ENCODE measurements at regions not wholly inside any gene's neighbourhood (a gene's known extent, or its start where the extent isn't known, plus 50 kb on each side); places are given as distances from the start of the nearest gene placed in this dataset.

DNA sequence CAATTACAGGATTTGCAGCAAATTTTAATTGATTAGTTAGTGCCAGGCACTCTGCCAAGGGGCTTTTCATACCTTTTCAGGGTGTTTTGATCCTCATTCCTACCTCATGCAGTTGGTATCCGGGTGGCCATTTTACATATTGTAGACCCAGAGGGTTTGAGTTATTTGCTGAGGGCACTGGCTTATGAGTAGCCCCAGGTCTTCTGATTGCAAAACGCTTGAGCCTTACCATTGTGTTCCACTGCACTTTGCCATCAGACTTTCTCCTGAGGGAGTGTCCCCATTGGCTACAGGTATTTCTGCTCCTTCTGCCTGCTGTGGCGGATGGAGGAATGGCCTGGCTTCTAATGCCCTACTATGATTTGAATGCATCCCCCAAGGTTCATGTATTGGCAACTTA lies 257.8 kb upstream of the CRY1 start:
- DNase-seq = no peak

DNA sequence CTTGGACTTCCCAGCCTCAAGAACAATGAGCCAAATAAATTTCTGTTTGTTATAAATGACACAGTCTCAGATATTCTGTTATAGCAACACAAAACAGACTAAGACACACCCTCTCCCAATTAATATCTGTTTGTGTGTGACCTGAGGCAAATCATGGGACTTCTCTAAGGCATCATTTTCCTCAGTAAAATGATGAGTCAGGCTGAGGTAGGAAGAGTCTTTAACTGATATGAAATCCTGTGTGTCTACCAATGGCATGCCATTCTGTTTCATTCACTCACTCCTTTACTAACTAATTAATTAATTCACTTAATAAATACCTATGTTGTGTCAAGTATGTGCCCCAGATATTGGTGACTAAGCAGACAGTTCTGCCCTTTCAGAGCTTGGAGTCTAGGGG lies 258.4 kb upstream of the CRY1 start:
- DNase-seq = no peak

DNA sequence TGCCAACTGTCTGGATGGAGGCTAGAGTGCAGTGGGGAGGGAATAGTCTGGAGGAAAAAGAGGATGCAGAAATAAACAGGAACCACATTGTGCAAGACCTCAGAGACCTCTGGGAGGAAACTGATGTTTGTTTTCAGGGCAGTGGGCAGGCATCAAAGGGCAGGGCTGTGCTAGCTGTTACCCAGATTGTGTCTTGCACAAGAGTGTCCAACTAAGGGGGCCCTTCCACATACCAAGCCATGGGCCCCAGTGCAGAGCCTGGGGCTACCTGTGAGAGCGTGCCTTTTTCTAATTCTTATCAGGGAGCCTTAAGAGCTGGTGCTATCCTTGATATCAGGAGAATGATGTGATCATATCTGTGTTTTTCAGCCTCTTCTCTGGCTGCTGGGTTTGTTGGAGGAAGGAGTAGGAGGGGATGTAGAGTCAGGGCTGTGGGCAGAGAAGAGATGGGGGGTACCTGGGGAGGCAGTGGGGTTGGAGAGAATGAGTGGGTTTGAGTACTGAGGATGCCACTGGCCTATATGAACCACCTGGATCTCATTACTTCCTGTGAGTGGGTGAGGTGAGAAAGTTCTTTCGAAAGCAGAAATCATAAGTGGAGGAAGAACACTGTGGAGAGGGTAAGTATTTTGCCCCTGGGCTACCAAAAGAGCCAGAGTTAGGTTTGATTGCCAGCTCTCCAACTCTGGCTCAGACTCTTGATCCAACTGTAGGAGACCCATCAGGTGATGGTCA lies 259.2 kb upstream of the CRY1 start:
- DNase-seq = no peak

DNA sequence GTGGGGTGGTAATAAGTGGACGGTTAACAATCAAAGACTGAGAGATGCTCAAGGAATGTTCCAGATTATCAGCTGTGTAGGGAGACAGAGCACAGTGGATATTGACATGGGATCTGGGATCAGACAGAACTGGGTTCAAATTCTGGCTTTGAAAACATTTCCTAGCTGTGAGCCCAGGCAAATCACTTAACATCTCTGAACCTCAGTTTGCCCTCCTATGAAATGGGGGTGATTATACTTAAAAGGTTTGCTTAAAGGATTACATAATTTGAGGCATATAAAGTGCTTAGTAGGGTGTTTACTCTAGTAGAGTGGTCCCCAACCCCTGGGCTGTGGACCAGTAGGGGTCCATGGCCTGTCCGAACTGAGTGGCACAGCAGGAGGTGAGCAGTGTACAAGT lies 260.0 kb upstream of the CRY1 start:
- no peak for DNase-seq

DNA sequence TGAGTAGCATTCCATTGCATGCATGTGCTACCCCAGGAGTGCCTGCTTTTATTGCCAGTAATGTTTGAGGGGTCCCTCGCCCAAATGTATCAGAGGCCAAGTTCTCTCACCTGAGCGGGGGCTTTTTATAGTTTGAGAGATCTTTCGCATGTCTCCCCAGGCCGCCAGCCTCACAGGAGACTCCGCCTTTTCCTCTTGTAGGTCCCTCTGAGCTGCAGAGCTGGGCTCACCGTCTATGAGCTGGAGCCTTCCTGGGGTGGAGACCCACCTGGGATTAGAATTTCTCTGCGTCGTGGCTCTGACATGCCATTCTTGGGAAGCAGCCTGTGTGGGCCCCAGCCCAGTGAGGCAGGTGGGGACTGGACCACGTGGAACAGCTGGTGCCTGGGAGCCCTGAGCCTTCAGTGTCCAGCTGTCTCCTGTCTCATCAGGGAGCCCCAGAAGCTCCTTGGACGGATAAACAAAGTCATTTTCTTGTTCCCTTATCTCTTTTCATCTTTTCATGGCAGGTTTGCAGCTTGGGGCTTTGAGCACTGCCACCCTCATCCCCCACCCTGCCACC lies 261.7 kb upstream of the CRY1 start:
- DNase-seq = no peak

DNA sequence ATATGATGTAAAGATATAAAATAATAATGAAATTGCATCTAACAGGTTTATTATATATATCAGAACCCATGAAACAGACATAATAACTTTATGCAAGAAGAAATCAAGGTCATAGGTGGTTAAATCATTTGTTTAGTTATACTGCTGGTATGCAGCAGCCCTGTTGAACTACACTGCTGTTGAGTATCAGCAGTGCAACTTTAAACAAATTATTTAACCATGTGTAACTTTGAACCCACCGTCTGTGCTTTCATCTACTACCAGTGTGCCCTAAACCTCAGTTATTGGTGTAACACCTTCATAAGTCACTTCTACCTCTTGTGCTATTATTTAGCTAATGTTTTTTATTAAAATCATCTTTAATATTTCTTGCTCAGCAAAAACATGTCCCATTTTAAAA lies 262.3 kb upstream of the CRY1 start:
- DNase-seq = no peak

DNA sequence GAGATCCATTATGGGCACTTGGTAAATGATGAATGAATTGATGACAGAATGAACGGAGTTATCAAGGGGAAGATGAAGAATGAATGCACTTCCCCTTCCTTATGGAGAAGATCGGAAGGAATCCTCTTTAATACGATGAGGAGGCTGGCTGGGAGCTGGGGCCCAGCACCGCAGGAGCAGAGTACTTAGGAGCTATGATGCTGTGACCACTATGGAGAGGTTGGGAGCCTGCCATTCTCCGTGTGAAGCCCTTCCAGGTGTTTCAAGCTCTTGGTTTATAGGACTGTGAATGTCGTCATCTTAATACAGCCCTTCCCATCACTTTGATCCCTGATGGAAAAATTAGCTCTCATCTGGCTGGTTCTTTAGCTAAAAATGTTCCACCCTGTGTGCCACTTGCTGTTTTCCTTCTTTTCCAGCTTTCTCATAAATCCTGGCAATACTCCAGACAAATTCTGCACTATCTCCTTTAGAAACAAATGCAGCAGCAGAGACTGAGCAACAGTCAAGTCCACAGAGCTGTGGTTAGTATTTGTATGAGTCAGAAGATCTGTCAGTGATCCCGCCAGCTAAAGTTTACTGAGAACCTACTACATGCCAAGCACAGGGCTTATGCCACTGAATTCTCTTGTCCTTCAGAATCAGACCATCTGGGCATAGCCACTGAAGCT lies 263.1 kb upstream of the CRY1 start:
- no peak for DNase-seq

DNA sequence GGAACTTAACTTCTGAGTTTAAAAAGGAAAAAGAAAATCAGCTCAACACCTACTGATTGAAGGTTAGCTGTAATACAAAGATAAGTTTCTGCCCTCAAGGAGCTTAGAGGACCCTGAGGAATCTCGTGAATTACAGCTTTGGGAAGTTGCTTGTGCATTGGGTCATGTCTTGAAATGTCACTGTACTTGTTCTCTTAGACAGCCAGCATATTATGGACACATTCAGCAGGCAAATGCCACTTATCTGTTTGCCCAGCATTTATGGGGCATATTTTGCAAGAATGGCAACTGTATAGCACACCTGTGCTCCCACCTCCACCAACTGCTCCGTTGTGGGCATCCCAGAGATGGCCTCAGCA lies 263.6 kb upstream of the CRY1 start:
- DNase-seq = no peak

DNA sequence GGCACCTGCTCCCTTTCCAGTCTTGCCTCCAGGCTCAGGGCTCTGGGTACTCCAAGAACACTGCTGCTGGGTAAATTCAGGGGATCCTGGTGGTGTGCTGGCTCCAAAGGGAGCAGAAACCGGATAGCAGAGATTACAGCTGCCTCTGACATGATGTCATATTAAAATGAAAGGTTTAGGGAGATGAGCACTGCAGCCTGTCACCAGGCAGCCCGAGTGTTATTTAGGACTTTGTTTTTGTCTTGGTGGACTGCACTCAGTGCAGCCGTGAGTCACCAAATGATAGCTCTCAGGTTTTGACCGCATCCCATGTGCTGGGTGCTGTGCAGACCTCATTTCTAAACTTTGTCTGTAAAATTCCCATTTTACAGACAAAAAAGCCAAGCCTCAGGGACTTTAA lies 266.0 kb upstream of the CRY1 start:
- DNase-seq = no peak

DNA sequence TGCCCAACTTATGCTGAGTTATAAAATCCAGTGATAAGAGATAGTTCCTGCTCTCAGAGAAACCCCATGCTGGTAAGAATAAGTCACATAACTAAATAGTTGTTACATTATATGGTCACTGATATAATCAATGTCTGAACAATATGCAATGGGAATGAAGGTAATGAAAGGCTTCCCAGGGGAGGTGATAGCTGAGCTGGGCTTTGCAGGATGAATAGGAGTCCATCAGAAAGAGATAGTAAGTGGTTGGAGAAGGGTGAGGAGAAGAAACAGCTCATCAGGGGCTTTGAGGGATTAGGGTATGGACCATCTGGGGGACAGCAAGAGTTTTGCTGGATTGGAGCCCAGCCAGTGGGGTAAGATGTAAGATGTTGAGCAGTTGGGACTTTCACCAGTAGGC lies 266.7 kb upstream of the CRY1 start:
- DNase-seq = no peak

DNA sequence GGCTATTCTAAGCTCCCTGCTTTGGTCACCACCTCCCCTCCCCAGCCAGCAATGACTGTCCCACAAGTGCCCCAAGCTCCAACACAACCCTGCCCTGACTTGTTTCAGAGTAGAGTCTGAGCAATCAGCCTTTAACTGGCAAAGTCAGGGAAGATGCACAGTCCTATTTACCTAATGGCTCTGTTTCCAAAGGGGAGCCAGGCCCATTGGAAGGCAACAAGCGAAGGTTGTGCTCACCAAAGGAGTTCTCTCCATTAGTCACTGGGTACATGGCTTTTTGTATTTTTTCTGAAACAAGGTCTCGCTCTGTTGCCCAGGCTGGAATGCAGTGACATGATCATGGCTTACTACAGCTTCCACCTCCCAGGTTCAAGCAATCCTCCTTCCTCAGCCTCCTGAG lies 267.1 kb upstream of the CRY1 start:
- no peak for DNase-seq

DNA sequence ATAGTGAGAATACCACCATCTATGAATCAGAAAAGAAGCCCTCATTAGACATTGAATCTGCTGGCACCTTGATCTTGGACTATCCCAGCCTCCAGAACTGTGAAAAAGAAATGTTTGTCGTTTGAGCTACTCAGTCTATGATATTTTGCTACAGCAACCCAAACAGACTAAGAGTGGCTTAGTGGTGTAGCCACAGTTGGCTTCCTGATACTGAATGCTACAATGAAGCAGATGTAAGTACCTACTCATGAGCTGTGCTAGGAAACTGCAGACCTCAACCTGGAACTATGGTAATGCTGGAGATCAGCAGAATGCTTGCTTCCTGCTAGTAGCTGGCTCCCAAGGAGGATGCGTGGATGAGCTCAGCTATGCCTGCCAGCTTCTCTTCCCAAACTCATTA lies 268.6 kb upstream of the CRY1 start:
- DNase-seq = no peak

DNA sequence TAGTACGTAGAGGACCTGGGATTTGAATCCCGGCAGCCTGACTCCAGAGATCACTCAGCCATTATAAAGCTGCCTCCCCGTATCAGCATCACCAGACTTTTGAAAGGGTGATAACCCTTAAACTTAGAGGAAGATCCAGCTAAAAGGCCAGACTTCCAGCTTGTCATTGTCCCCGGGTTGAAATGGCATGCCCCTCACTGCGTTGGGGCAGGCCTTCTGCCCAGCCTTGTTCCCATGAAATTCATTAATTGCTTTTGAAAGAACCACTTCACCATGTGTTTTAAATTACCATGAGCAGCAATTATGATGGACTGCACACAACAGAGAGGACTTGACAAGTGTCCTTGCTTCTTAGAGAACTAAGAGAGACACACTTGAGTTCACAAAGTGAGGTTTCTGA lies 269.6 kb upstream of the CRY1 start:
- no peak for DNase-seq

DNA sequence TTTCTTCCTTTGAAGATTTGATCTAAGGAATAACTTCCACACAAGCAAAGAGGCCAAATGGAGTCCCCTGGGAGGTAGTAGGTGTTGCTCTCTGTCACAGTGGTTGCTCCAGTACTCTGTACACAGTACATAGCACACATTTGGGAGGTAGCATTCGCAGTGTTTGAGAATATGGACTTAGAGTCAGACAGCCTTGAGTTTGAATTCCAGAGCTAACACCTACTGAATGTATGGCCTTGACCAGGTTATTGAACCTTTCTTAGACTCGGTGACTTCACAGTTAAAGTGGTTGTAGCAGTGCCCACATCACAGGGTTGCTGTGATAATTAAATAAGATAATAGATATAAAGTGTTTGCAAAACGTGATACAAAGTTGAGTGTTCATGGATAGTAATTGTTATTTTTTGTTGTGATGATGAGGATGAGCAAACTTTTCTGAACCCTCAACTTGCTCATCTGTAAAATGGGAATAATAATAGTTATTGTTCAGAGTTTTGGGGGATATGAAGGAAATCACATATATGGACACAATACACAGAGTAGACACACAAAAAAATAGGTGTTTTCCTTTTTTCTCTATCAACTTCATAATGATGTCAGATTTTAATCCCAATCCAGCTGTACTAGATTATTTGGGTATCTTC lies 271.6 kb upstream of the CRY1 start:
- DNase-seq = no peak

DNA sequence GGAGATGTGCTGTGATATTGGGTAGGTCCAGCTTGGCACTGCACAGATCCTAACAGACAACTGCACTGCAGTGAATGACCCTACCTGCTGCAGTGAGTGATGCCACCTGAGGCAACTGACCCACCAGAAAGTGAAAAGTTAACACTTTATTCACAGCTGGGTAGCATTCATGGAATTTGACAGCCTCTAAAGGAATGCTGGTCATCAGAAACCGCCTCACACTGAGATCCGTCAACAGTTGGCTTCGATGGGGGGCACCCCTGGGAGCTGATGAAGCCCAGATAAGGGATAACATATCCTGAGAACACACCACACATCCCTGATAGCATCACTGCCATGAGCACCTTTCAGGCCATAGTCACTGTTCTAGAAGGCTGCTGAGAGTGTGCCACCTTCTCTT lies 272.4 kb upstream of the CRY1 start:
- no peak for DNase-seq

DNA sequence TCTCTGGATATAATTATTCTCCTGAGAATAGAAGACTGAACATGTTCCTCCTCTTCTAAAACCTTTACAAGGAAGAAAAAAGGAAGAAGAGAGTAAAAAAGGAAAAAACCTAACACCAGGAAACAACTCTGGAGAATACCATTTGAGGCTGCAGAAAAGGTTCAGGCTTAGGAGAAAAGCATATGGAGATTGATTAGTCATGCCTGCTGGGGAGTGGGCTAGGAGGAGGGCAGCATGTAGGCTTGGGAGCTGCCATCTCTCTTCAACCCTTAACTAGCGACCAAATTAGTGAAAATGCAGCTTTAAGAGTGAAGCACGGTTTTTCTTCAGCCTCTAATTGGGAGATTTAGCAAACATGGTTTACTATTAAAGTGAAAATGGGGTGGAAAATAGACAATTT lies 273.0 kb upstream of the CRY1 start:
- no peak for DNase-seq

DNA sequence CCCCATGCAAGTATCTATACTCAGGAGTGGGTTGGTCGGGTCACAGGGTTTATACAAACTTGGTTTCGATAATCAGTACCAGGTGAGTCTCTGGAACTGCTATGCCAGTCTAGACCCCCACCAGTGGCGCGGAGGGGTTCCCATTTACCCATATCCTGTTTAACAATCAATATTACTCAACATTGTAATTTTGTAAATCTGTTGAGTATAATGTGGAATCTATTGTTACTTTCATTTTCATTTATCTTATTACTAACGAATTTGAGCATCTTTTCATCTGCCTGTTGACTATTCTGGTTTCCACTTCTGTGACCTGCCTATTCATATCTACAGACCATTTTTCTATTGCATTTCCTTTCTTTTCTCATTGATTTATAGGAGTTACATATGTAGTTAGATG lies 275.2 kb upstream of the CRY1 start:
- DNase-seq = no peak

DNA sequence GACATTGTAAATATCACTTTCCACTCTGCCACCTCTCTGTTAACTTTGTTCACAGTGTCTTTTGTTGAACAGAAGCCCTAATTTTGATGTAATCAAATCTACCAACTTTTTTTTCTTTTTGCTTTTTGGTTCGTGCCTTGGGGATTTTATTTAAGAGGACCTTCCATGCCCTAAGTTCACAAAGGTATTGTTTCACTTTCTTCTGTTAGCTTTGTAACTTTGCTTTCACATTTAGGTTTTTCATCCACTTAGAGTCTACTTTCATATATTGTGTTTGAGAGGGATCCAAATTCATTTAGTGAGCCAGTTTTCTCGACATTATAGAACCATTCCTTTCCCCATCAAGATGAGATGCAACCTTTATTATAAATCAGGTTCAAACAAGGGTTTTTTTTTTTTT lies 275.7 kb upstream of the CRY1 start:
- DNase-seq = no peak

DNA sequence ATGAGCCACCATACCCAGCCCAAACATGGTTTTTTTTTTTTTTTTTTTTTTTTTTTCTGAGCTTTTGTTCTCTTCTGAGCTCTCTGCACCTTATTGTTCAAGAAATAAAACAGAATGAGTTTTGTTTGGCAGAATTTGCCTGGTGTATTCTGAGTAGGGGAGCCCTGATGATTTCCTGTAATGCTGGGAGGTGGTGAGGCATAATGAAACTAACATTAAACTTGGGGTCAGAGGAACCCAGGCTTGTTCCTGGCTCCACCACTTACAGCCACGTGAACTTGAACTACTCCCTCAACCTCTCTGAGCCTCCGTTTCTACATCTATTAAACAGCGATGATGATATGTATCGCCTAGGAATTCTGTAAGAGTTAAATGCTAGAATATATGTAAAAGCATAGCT lies 276.3 kb upstream of the CRY1 start:
- no peak for DNase-seq

DNA sequence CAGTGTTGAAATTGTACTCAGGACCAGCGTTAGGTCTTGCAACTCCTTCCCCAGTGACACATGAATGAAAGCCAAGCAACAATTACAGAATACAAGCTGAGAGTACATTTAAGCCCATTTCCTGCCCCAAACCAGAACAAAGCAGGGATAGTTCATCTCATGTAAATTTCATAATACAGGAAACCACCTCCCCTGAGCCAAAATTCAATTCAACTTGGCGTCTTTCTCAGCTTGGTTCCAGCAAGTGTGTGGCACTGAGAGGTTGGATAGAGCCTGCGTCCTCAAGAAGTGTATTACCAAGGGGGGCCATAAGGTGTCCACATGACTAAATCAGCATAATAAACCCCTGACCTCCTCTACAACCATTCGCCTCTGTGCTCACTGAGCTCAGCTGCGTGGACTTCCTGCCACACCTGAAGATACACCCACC lies 278.9 kb upstream of the CRY1 start:
- DNase-seq = no peak

DNA sequence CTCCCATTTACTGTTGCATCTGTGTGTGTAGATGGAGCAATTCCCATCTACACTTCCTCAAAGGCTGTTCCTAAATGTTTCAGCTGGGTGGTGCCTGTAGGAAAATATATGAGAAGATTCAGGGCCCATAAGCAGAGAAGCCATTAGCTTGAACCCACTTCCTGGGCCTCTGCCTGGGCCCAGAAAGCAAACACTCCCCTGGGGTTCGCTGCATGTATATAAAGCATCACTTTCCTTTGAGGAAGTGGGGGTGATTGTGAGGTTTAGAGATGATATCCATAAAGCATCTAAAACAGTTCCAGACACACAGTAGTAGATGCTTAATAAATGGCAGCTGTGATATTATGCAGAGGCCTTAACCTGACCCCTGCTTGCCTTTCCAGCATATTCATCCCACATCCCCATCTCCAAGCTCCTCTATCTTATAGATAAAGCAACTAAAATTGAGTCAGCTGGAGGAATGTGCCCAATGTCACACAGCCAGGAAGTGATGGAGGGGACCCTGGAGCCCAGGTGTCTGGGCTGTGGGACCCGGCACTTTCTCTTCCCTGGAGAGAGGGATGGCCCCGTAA lies 280.0 kb upstream of the CRY1 start:
- no peak for DNase-seq

DNA sequence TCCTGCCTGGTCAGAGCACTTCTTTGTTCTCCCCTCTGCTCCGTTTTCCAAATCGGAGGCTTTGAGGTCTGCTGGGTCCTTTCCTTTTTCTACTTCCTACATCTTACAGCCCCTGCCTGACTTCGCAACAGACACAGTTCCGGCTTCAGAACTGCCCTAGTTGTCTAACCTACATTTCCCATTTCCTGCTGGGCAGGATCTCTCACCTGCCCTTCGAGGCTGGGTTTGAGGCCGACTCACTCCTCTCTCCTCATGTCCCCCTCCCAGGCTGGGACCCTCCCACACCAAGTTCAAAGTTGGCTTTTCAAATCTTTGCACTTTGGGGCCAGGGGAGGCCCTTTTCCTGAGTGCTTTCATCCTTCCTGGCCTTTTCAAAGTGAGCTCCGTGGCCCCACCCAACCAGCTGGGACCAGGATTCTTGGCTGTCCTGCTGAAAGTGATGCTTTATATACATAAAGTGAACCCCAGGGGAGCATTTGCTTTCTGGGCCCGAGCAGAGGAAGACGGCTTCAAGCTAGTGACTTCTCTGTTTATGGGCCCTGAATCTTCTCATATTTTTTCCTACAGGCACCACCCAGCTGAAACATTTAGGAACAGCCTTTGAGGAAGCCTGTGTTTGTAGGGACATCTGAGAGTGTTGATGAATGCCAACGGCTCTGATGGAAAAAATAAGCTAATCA lies 281.0 kb upstream of the CRY1 start:
- no peak for DNase-seq

DNA sequence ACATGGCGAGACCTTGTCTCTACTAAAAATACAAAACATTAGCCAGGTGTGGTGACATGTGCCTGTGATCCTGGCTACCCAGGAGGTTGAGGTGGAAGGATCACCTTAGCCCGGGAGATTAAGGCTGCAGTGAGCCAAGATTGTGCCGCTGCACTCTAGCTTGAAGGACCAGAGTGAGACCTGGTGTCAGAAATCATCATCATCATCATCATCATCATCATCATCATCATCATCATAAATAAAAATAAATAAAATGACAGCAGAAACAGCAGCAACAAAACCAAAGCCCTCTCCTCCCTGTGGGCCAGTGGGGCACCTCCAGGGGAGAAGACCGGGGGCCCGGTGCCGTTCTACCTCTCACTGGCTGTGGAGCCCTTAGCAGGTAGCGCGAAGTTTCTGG lies 281.9 kb upstream of the CRY1 start:
- DNase-seq = no peak

Measured in NCI-H1436 (cell line).